HG02981 (cell line): ENCODE measurements at regions not wholly inside any gene's neighbourhood (a gene's known extent, or its start where the extent isn't known, plus 50 kb on each side); places are given as distances from the start of the nearest gene placed in this dataset.
A peak's percentile ranks its signal among the peaks of the same experiment; 100 is the strongest.
"Not testable (repeated sequence)": the region's sequence is repeated elsewhere in the genome, so short reads cannot be mapped to it uniquely, and the experiment has no call there.

Experiments
- ATAC-seq: cut with Tn5 transposase; IDR thresholded peaks from one replicate; pipeline ENCODE4 v1.9.1; 2021; ENCODE audit warnings: mild to moderate bottlenecking, moderate library complexity; ENCODE audit not compliant: unreplicated experiment

DNA sequence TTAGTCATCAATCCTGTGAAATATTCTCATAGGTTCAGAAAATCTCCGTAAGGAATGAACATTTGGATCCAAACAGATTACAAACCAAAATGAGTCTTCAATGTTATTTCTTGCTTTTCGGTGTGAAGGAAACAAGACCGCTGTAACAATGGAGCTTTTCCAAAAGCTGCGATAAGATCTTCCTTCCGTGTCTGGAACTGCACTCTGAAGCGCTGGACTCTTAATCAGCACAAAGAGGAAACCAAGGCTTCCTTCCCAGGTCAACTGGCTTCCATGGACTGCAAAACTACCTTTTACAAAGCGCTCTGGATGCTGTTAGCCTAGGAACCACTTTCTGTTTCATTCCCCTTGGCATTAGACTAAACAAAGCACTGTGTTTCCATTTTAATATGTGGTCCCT, 137.9 kb upstream of the BASP1 start:
- ATAC-seq, result no peak

DNA sequence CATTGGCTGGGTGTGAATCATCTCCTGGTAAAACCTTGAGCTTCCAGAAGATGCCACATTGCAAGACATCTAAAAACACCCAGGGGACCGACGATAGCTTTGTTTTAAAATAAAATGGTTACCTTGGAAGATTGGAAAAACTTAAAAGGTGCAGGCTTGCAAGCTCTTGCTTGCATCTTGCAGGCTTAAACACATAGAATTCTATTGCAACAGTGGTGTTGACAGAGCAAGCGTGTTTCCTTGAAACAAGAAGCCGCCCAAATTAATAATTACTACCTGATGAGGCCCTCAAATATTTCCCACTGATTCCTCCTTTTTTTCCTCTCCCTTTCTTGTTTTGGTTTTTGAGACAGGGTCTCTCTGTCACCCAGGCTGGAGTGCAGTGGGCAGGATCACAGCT, 137.1 kb upstream of the BASP1 start:
- no peak for ATAC-seq

DNA sequence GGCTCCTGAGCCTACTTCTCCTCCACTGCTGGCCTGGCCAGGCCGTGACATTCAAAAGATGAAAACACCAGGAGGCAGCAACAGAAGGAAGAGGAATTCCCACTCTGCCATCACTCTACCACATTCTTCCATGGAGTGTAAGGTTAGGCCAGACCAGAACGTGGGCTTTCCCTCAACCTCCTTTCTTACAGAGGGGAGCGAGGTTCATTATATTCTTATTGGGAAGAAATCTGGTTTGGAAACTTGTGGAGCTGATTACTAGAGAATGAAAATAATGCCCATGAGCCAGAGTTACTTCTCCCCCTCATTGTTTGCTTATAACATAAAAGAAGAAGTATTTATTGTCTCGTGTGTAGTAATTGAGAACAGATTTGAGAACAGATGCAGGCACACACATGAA, 136.3 kb upstream of the BASP1 start:
- ATAC-seq, result no peak

DNA sequence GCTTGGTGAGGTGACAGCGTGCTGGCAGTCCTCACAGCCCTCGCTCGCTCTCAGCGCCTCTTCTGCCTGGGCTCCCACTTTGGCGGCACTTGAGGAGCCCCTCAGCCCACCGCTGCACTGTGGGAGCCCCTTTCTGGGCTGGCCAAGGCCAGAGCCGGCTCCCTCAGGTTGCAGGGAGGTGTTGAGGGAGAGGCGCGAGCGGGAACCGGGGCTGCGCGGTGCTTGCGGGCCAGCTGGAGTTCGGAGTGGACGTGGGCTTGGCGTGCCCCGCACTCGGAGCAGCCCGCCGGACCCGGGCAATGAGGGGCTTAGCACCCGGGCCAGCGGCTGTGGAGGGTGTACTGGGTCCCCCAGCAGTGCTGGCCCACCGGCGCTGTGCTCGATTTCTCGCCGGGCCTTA, 134.2 kb upstream of the BASP1 start:
- ATAC-seq, result not testable (repeated sequence)

DNA sequence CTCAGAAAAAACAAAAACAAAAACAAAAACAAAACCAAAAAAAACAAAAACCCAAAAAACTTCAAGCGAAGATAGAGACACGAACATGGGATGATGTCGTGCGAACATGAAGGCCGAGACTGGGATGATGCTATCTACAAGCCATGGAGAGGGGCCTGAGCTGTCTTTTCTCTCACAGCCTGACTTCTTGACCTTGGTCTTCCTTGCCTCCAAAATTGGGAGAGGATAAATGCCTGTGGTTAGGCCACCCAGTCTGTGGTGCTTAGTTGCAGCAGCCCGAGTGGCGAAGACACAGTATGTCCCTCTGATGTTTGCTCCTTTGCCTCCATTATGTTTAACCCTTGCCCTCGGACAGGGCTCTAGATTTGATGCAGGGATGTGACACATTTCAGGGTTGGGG, 130.4 kb upstream of the BASP1 start:
- ATAC-seq, result no peak

DNA sequence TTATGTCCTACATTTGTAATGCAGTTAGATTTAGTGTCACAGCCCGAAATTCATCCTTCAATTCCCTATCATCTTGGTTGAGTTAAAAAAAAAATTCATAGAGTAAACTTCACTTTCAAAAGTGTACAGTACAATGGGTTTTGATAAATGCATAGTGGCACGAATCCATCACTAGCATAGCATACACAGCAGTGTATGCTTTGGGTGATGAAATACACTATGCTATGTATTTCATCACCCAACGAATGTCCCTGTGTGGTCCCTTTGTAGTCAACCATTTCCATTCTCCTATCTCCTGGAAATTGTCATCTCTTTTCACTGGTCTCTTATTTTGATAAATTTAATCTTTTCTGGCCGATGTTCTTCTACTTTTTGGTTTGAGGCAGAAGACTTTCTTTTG, 129.4 kb upstream of the BASP1 start:
- no peak for ATAC-seq

DNA sequence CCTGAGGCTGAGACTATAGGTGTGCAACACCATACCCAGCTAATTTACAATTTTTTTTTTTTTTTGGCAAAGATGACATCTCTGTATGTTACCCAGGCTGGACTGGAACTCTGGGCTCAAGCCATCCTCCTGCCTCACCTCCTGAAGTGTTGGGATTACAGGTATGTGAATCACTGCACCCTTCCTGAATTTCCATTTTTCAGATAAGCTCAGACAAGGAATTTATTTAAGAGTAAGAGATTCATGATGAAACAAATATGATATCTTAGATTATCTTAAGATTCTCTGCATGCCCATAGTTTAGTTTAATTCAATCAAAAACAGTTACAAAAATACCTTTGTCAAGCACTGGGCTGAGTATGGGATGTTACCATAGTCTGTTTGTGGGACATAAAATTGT, 128.4 kb upstream of the BASP1 start:
- no peak for ATAC-seq

DNA sequence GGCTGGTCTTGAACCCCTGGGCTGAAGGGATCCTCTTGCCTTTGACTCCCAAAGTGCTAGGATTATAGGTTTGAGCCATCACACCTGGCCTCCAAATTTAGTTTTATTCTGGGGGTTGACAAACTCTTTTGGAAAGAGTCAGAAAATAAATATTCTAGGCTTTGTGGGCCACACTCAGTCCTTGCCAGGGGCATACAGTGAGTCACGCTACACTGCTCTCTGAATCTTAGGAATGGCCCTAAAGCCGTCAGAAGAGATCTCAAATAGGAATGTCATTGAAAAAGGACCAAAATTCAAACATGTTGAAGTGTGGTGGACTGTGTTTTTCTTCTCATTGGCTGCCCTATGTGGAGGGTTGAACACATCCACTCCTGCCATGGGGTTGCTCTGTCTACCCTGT, 127.7 kb upstream of the BASP1 start:
- ATAC-seq, result no peak

DNA sequence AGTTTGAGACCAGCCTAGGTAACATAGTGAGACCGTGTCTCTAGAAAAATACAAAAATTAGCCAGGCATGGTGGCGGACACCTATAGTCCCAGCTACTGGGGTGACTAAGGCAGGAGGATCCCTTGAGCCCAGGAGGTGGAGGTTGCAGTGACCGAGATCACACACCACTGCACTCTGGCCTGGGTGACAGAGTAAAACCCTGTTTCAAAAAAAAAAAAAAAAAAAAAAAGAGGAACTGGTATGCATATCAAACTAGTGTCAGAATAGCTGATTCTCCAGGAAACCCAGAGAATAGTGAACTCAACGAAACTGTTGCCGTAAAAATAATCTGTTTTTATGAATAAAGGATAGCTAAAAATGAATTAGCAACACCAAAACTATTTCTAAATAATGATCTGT, 126.6 kb upstream of the BASP1 start:
- ATAC-seq, result no peak

DNA sequence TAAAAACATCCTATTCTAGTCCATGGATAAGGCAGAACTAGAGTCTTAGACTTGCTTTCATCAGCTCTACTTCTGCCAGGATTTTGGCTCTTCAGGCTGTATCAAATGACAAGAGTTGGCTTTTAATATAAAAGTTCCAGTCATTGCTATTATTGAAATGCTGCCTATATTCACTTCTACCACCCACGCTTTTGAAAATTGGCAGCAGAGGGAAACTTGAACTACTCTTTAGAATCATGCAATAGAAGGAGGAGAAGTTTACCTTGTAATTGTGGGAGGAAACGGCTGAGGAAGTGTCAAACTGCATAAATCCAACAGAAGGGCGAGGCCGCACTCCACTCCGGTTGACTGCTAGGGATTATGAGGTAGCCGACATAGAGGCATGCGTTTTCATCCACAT, 122.6 kb upstream of the BASP1 start:
- ATAC-seq, result no peak

DNA sequence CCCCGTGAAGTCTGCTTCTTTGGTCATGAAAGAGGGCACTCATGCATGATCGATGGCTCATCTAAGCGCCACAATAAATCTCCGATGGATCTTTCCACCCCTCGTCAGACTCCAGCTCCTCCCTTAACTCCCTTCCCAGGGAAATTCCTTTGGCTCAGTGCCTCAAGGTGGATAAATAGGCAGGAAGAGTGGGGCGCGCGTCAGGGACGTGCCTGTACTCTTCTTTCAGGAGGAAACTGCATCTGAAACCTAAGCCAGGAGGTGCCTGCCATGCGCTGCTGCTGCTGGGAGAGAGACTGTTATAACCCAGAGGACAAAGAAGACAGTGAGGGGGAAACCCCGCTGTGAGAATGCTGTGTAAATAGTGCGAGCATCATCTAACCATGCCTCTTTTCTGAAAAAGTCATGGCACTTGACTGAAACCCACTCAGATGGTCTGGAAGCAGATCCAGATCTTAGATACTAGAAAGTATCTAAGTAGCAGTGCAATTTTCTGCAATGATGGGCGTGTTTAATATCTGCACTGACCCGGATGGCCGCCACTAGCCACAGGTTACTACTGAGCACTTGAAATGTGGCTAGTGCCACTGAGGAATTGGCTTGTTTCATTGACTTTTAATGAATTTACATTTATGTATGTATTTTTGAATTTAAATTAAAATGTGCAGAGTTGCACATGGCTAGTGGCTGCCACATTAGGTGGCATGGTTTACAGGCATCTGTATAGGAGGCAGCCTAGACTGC, 120.3 kb upstream of the BASP1 start:
- ATAC-seq, result no peak

DNA sequence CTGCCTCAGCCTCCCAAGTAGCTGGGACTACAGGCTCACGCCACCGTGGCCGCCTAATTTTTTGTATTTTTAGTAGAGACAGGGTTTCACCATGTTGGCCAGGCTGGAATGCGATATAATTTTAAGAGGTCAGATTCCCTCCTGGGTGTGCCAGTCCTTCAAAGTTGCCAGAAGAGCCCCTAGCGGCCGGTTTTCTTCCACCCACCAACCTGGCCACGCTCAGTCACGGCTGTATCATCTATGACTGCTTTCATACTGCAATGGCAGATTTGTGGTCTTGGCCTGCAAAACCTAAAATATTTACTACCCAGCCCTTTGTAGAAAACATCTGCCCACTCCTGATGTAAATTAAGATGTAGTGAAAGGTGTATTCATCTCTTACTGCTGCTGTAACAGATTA, 117.5 kb upstream of the BASP1 start:
- ATAC-seq, result no peak

DNA sequence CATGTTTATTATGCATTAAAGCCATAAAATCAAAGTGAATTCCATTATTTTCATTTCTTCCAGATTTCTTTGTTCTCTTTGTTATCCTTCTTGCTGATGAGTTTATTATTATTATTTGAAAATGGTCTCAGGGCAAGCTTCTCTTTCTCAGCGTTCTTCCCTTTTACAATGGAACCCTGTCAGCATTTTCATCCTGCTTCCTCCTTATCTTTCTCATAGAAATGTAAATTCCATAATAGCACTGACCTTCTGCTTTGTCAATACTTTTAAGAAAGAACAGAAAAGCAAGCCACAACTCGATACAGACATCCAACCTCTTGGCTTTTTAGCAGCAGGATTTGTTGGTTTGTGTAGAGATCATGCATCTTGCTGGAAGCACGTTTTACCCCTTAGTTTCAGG, 114.0 kb upstream of the BASP1 start:
- ATAC-seq, result no peak

DNA sequence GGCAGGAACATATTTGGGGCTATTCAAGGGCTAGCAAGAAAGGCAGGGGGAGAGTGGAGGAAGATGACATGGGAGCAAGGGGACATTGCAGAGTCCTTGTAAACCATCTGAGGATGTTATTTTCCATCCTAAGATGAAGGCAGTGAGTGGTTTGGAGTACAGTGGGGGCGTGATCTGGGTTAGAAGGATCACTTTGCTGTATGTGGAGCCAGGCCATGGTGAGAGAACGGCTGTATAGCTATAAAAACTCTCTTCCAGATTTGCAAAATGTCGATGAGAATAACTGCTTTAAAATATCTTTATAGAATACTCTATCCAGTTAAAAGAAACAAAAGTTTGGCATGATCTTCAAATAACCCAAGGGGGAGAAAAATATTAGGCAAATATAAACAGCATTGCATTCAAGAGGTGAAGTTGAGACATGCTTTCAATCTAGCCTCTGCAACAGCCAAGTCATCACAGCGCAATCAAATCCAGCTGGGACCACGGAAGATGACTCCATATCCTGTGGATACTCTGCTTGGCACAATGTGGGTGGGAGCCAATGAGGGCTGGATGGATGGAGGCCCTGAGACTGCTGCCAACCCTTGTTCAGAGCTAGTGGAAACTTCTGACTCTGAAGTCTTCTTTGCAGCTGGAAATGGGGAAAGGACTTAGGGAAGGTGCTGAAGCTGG, 111.5 kb upstream of the BASP1 start:
- ATAC-seq, result no peak

DNA sequence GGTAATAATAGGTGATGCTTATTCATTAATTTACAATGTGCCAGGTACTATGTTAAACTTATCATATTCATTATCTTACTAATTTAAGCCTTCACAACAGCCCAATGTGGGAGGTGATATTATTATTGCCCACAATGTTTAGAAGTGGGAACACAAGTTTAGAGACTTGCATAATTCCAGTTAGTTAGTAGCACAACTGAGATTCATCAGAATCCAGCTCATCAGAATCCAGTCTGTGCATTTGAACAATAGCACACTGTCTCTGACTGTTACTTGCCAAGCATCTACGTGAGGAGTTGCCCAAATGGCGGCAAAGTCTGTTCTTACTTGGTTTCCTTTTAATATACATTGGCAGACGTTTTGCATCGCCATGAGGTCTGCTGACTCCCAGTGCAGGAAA, 110.9 kb upstream of the BASP1 start:
- ATAC-seq, result no peak

DNA sequence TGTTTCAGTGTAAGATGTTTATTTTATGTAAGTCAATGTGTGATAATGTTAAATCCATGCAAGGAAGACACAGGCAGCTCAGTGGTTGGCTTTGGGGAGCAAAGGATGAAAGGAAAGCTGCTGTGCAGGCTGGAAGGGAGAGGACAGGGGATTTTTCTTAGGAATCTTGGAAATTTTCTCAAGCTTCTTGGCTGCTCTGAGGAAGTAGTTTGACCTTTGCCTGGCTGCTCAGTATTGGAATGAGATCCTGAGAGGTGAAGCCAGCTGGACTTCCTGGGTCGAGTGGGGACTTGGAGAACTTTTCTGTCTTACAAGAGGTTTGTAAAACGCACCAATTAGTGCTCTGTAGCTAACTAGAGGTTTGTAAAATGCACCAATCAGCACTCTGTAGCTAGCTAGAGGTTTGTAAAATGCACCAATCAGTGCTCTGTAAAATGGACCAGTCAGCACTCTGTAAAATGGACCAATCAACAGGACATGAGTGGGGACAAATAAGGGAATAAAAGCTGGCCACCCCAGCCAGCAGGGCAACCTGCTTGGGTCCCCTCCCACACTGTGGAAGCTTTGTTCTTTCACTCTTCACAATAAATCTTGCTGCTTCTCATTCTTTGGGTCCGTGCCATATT, 105.2 kb upstream of the BASP1 start:
- not testable (repeated sequence) for ATAC-seq

DNA sequence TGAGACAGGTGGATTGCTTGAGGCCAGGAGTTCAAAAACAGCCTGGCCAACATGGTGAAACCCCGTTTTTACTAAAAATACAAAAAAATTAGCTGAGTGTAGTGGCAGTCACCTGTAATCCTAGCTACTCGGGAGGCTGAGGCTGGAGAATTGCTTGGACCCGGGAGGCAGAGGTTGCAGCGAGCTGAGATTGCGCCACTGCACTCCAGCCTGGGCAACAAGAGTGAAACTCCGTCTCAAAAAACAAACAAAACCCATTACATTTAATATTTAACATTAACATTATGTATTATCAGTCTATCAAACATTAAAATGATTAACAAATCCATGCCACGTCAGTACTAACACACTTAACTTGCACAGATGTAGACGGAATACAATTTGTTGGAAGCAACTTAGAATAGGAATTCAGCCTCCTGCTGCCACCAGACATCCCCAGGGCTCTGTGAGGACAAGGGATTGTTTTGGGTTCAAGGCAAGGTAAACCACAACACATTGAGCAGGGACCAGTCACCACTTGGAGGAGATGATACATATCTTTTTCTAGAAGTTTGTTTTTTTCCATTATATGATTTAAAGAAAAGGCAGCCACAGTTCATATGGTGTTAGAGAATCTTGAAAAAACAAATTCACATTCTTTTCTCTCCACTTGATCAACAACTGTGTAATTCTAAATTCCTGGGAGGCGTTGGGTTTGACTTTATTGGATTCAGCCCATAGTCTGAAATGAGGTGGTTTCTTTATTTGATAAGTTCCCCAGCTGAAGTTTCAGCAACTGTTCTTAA, 104.1 kb upstream of the BASP1 start:
- ATAC-seq, result no peak

DNA sequence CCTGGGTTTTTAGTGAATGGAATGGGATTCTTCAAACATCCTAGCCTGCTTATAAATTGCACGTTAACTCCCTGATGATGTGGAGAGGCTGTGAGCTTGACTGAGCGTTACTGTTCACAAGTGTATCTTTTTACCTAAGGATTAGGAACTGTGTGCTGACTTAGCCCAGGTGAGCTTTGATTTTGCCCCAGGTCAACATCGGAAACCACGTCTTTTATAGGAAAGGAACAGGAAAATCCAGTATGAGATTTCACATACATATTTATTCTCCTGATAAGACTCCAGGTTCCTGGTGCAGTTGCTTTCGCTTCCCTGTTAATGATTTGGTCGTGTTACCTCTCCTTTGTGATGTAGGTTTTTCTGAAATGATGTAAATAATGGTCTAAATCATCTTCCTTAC, 103.2 kb upstream of the BASP1 start:
- ATAC-seq, result no peak

DNA sequence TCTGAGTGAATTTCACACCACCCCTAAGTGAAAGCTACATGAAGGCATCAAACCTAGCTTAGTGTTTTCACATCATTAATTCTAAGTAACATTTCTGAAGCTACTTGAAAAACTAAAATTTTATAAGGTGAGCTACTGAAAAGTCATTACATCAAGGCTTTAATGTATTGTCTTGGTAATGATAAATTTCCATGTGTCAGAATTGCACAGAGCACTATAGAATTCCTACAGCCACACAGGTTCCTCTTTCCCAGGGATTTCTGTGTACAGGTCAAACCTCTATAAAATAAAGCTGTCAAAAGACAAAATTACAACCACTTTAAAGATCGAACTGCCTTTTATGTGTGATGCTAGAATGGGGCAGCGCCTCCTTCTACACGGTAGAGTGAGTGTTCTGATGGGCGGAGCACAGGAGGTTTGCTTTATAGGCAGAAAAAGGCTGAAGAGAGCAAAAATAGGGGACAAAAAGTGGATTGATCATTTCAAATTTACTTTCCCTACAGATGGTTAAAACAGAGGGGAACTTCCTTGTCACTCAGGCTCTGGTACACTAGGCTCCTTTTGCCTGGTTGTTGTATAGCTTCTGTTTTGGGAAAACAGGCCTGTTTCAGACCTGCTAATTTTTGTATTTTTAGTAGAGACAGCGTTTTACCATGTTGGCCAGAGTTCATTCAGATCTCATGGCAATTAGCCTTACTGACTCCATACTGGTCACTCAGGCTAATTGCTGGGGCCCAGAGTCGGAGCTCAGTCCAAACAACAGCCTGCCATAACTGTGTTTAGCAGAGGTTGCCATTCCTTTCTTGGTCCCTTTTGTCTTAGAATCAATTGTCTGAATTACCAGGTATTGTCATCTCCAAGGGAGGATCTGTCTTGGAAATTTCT, 102.5 kb upstream of the BASP1 start:
- no peak for ATAC-seq

DNA sequence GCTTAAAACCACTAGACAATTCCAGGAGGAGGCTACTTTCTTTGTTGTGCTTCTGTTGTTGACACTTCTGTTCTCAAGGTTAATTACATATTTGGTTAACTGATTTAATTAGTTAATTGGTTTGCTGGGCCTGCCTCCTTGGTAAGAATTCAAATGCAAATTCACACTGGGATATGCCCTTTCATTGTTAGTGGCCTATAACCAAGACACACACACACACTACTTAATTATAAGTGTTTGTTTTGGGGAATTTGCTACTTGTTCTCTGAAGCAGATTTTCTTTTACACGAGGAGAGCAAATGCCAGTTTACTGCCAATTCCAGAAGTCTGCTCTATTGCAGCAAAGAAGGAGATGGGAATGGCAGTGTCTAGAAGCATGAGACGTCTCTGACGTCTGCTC, 101.6 kb upstream of the BASP1 start:
- no peak for ATAC-seq

DNA sequence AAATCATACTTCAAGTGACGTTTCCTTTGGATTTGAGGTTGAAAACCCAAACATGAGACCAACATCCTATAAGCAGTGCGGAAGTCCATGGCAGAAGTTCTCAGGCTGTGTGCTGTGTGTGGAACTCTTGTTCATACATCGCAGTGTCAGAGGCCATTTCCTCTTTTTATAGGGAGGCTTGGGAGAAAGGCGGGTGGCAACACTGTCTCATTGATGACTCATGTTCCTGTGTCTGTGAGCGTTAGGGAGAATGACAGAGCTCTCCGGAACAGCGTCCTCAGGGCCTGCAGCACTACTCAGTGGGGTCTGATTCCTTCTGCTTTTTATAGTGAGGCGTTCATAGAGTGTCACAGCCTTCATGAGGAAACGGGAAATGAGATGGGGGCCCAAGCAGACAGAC, 98.8 kb upstream of the BASP1 start:
- peak; percentile 74 for ATAC-seq
